B cell (primary cell): ENCODE measurements at regions not wholly inside any gene's neighbourhood (a gene's known extent, or its start where the extent isn't known, plus 50 kb on each side); places are given as distances from the start of the nearest gene placed in this dataset.

Experiments
- EZH2 ChIP-seq: IDR thresholded peaks from 2 replicates; pipeline ENCODE4 v1.6.1; 2012; ENCODE audit warnings: borderline replicate concordance, low read depth, mild to moderate bottlenecking, moderate library complexity, low read length; ENCODE audit not compliant: insufficient read depth, poor library complexity, severe bottlenecking
- TF ChIP-seq, protein P1 (sequence below): fragments of 200-600 bp; IDR thresholded peaks from one replicate; pipeline ENCODE4 v1.8.0; 2022; ENCODE audit warnings: antibody characterized with exemption, mild to moderate bottlenecking

DNA sequence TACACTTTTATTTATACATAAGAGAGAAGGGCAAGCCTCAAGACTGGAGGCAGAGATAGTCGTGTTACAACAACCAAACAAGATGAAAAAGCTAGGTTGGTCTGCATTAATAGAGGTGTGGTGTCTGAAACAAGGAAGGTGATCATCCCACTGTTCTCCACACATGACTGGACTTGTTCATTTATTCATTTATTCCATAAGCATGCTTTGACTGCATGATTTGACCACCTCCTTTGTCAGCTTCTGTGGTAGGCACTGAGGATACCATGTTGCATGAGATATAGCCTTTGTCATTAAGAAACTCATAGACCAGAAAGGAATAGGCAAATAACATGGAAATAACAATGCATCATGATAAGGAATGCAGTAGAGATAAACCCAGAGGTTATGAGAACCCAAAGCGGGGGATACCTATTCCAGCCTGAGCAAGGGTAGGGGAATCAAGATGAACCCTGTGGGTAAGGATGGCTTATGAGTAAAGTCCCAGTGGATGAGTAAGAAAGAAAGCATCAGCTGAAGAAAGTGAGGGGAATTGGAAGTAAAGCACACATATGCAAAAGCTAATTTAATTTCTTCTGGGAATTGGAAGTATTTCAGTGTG, 173.7 kb upstream of the FGGY start:
- TF ChIP-seq, protein P1, sequence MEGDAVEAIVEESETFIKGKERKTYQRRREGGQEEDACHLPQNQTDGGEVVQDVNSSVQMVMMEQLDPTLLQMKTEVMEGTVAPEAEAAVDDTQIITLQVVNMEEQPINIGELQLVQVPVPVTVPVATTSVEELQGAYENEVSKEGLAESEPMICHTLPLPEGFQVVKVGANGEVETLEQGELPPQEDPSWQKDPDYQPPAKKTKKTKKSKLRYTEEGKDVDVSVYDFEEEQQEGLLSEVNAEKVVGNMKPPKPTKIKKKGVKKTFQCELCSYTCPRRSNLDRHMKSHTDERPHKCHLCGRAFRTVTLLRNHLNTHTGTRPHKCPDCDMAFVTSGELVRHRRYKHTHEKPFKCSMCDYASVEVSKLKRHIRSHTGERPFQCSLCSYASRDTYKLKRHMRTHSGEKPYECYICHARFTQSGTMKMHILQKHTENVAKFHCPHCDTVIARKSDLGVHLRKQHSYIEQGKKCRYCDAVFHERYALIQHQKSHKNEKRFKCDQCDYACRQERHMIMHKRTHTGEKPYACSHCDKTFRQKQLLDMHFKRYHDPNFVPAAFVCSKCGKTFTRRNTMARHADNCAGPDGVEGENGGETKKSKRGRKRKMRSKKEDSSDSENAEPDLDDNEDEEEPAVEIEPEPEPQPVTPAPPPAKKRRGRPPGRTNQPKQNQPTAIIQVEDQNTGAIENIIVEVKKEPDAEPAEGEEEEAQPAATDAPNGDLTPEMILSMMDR: no peak
- TF ChIP-seq EZH2: no peak
